Uterus (tissue), 2 donors: ENCODE measurements at regions not wholly inside any gene's neighbourhood (a gene's known extent, or its start where the extent isn't known, plus 50 kb on each side); places are given as distances from the start of the nearest gene placed in this dataset.

Experiments used
- CTCF ChIP-seq, 4 experiments: fragments of 200-600 bp in 2 of 4; fragments of 450-650 bp in 2 of 4; sonication (generic) in 2 of 4; IDR thresholded peaks; one replicate each; pipeline ENCODE4 v1.5.1; 2016 to 2019; ENCODE audit warnings: antibody characterized with exemption in 4 of 4, mild to moderate bottlenecking in 2 of 4, moderate library complexity in 1 of 4
- POLR2A ChIP-seq, 2 donors: fragments of 450-650 bp; IDR thresholded peaks; one replicate each; pipeline ENCODE4 v1.6.1; 2016; ENCODE audit warnings: antibody characterized with exemption in 2 of 2, mild to moderate bottlenecking in 1 of 2, moderate library complexity in 1 of 2

DNA sequence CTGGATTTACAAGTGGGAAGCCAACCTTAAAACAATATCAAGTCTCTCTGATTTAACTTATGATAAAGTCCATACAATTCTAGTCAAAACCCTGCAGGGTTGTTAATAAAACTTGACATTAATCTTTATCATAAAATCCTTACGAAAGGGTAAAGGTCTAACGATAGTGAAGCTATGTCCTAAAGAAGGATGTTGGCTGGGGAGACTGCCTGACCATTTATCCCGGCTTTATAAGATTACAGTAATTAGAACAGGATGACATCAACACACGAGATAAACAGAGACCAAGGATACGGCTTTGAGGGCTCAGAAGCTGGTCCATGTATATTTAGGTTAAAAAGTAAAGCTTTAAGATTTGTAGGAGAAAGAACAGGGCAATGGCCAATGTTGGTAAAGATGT lies 189.0 kb upstream of the COPS8 start:
- no peak for TF ChIP-seq CTCF (IDR thresholded peaks at IDR 0.05)
- no peak for TF ChIP-seq POLR2A (IDR thresholded peaks at IDR 0.05)
